NCI-H69 (cell line): ENCODE measurements at regions not wholly inside any gene's neighbourhood (a gene's known extent, or its start where the extent isn't known, plus 50 kb on each side); places are given as distances from the start of the nearest gene placed in this dataset.
"Not testable (repeated sequence)": the region's sequence is repeated elsewhere in the genome, so short reads cannot be mapped to it uniquely, and the experiment has no call there.

Experiments used
- DNase-seq: peaks from one replicate; lab custom pipeline; 2025; lab: John Stamatoyannopoulos, UW

- DNase-seq, result no peak
Observed at GRCh38 chr6:141780296-141780695, 352.4 kb upstream of the GJE1 start.

GRCh38 chr6:141764388-141764787 lies 368.3 kb upstream of the GJE1 start:
- DNase-seq, result no peak

- no peak for DNase-seq
Observed at GRCh38 chr6:141758430-141758829, 374.3 kb upstream of the GJE1 start.

- DNase-seq, result no peak
Observed at GRCh38 chr6:141753180-141753579, 379.5 kb upstream of the GJE1 start.

- no peak for DNase-seq
Observed at GRCh38 chr6:141752677-141753076, 380.0 kb upstream of the GJE1 start.

- DNase-seq, result not testable (repeated sequence)
Observed at GRCh38 chr6:141746324-141746723, 386.4 kb upstream of the GJE1 start.

- peak; percentile 13 for DNase-seq
Observed at GRCh38 chr6:141744971-141745370, 387.8 kb upstream of the GJE1 start.

- no peak for DNase-seq
Observed at GRCh38 chr6:141744194-141744925, 388.4 kb upstream of the GJE1 start.

- no peak for DNase-seq
Observed at GRCh38 chr6:141736104-141736503, 396.6 kb upstream of the GJE1 start.

GRCh38 chr6:141735126-141735525 lies 397.6 kb upstream of the GJE1 start:
- DNase-seq, result no peak

GRCh38 chr6:141734071-141734840 lies 398.5 kb upstream of the GJE1 start:
- no peak for DNase-seq

GRCh38 chr6:141729146-141729545 lies 403.6 kb upstream of the GJE1 start:
- DNase-seq, result no peak

- DNase-seq, result no peak
Observed at GRCh38 chr6:141728330-141728729, 404.4 kb upstream of the GJE1 start.

GRCh38 chr6:141726248-141726647 lies 406.5 kb upstream of the GJE1 start:
- DNase-seq, result no peak

- DNase-seq, result no peak
Observed at GRCh38 chr6:141724731-141725130, 408.0 kb upstream of the GJE1 start.

- no peak for DNase-seq
Observed at GRCh38 chr6:141719476-141719875, 413.2 kb upstream of the GJE1 start.

- DNase-seq, result no peak
Observed at GRCh38 chr6:141705431-141705830, 427.3 kb upstream of the GJE1 start.

- peak; percentile 8 for DNase-seq
Observed at GRCh38 chr6:141704151-141704550, 428.6 kb upstream of the GJE1 start.

- DNase-seq, result no peak
Observed at GRCh38 chr6:141701732-141702131, 431.0 kb upstream of the GJE1 start.

GRCh38 chr6:141700819-141701218 lies 431.9 kb upstream of the GJE1 start:
- peak; percentile 14 for DNase-seq

- DNase-seq, result no peak
Observed at GRCh38 chr6:141688916-141689315, 443.8 kb upstream of the GJE1 start.

- no peak for DNase-seq
Observed at GRCh38 chr6:141685416-141685815, 447.3 kb upstream of the GJE1 start.

- no peak for DNase-seq
Observed at GRCh38 chr6:141682391-141682790, 450.3 kb upstream of the GJE1 start.
